ENCODE measurements at regions not wholly inside any gene's neighbourhood (a gene's known extent, or its start where the extent isn't known, plus 50 kb on each side); places are given as distances from the start of the nearest gene placed in this dataset.

- no peaks in the 10 kb centered on the region for H3K79me2 ChIP-seq (ENCODE audit: control insufficient read depth, insufficient read depth, low read length)
- no TSS peak for BruUV-seq (replicated peaks)
- no peak overlapping the region for H3K4me2 ChIP-seq (ENCODE audit: insufficient read depth, low read length)
- FAIRE-seq (no peak), ATAC-seq (no peak), DNase-seq (ENCODE audit: extremely low read depth in 1 of 4, low spot score in 3 of 4) (no peak)
- no peaks in the 10 kb centered on the region for H4K20me1 ChIP-seq (replicated peaks; ENCODE audit: control insufficient read depth, insufficient read depth, low read length)
- H3K9ac ChIP-seq (ENCODE audit: insufficient read depth in 1 of 2, low read depth in 2 of 2, low read length in 2 of 2) = no peak overlapping the region
- no peaks in the 10 kb centered on the region for H3K9me3 ChIP-seq (replicated peaks; ENCODE audit: control insufficient read depth, insufficient read depth, low read depth, low read length)
- H3K36me3 ChIP-seq (ENCODE audit: control insufficient read depth, insufficient read depth, low read length) = no peaks in the 10 kb centered on the region
- no peaks in the 10 kb centered on the region for H3K9me1 ChIP-seq (ENCODE audit: control insufficient read depth, insufficient read depth, low read length)
- intact Hi-C loops (cut with micrococcal nuclease) (no loop called here), in situ Hi-C loops (cut with MboI) (no loop called here)
- 0% methylated on average over 4 of the region's 5 CpGs for WGBS (ENCODE audit: insufficient coverage, low coverage, missing lambda C conversion rate)
- no peak overlapping the region for H3K4me3 ChIP-seq
- ChIA-PET CTCF (ENCODE audit: low intra/inter-chr PET ratio) (no interaction called here), POLR2A (no interaction called here)
- H3K4me1 ChIP-seq (replicated peaks in 1 of 2; ENCODE audit: control insufficient read depth in 2 of 2, insufficient read depth in 2 of 2, low read length in 2 of 2) = no peaks in the 10 kb centered on the region
- no peak overlapping the region for H2AFZ ChIP-seq (ENCODE audit: low read depth, low read length)
- H3K27me3 ChIP-seq (ENCODE audit: control insufficient read depth in 2 of 2, insufficient read depth in 2 of 2, low read length in 2 of 2) = no peaks in the 10 kb centered on the region
- TF ChIP-seq NFIC (IDR thresholded peaks at IDR 0.05) (no peak), ATF4 (CRISPR knock-in tag; IDR thresholded peaks at IDR 0.05) (no peak), RCOR1 (IDR thresholded peaks at IDR 0.05; ENCODE audit: borderline replicate concordance in 1 of 2, low read depth in 2 of 2, low read length in 2 of 2) (no peak), FIP1L1 (IDR thresholded peaks at IDR 0.05; ENCODE audit: low read depth, low read length, poor library complexity, severe bottlenecking) (no peak), E2F1 (CRISPR knock-in tag; IDR thresholded peaks at IDR 0.05) (no peak), ZNF449 (CRISPR knock-in tag; IDR thresholded peaks at IDR 0.05) (no peak), ZNF76 (CRISPR knock-in tag; IDR thresholded peaks at IDR 0.05; ENCODE audit: borderline replicate concordance) (no peak), SAP30 (IDR thresholded peaks at IDR 0.05; ENCODE audit: borderline replicate concordance, insufficient read depth, low read depth, low read length, poor library complexity, severe bottlenecking) (no peak), GTF2B (IDR thresholded peaks at IDR 0.05; ENCODE audit: extremely low read depth, insufficient read length) (no peak), ADNP (tag; IDR thresholded peaks at IDR 0.05) (no peak), MEF2A (IDR thresholded peaks at IDR 0.05; ENCODE audit: control insufficient read depth, low read depth, low read length) (no peak), ARNT (IDR thresholded peaks at IDR 0.05) (no peak), JUNB (CRISPR knock-in tag; conservative IDR thresholded peaks at IDR 0.05) (no peak), ASH1L (IDR thresholded peaks at IDR 0.05; ENCODE audit: borderline replicate concordance, low read depth, partially characterized antibody) (no peak), BDP1 (IDR thresholded peaks at IDR 0.05; ENCODE audit: insufficient read depth, insufficient read length) (no peak)
- H3K27ac ChIP-seq (ENCODE audit: extremely low read depth, low read depth, low read length) = no peak overlapping the region
Measured at GRCh38 chr20:9918348-9918747, 79.5 kb upstream of the PAK5 start.
